ENCODE measurements at regions not wholly inside any gene's neighbourhood (a gene's known extent, or its start where the extent isn't known, plus 50 kb on each side); places are given as distances from the start of the nearest gene placed in this dataset.

- FAIRE-seq: no peak
- Histone ChIP-seq H3K27me3 (ENCODE audit: control insufficient read depth in 3 of 3, insufficient read depth in 3 of 3, low read length in 3 of 3) (no peaks in the 10 kb centered on the region), H3K4me3 (ENCODE audit: low read depth in 1 of 3, low read length in 3 of 3) (no peak overlapping the region), H3K9me3 (ENCODE audit: control insufficient read depth in 2 of 2, insufficient read depth in 1 of 2, low read depth in 1 of 2, low read length in 1 of 2) (peaks cover 0 to 12% of the 10 kb centered on the region in 2 donors), H3K27ac (ENCODE audit: low read depth in 1 of 3, low read length in 2 of 3) (no peak overlapping the region), H3K36me3 (ENCODE audit: control insufficient read depth in 3 of 3, insufficient read depth in 2 of 3, low read depth in 1 of 3, low read length in 3 of 3) (no peaks in the 10 kb centered on the region), H3K4me1 (ENCODE audit: control insufficient read depth in 3 of 3, insufficient read depth in 2 of 3, low read depth in 1 of 3, low read length in 2 of 3) (no peaks in the 10 kb centered on the region)
- no peak for DNase-seq
- 71 to 80% (median 72%) methylated on average over 2 of the region's 2 CpGs for WGBS, 3 donors
Observed at GRCh38 chr14:45868863-45869262, 615.9 kb upstream of the MIS18BP1 start.

- no peak overlapping the region for H3K27ac ChIP-seq (ENCODE audit: low read depth in 1 of 3, low read length in 2 of 3)
- FAIRE-seq (no peak), DNase-seq (no peak)
- H3K4me1 ChIP-seq (ENCODE audit: control insufficient read depth in 3 of 3, insufficient read depth in 2 of 3, low read depth in 1 of 3, low read length in 2 of 3): no peaks in the 10 kb centered on the region
- H3K9me3 ChIP-seq (ENCODE audit: control insufficient read depth in 2 of 2, insufficient read depth in 1 of 2, low read depth in 1 of 2, low read length in 1 of 2): peaks cover 0 to 12% of the 10 kb centered on the region in 2 donors
- H3K27me3 ChIP-seq (ENCODE audit: control insufficient read depth in 3 of 3, insufficient read depth in 3 of 3, low read length in 3 of 3): no peaks in the 10 kb centered on the region
- no peaks in the 10 kb centered on the region for H3K36me3 ChIP-seq (ENCODE audit: control insufficient read depth in 3 of 3, insufficient read depth in 2 of 3, low read depth in 1 of 3, low read length in 3 of 3)
- H3K4me3 ChIP-seq (ENCODE audit: low read depth in 1 of 3, low read length in 3 of 3): no peak overlapping the region
- 21 to 33% (median 21%) methylated on average over 2 of the region's 2 CpGs for WGBS, 3 donors
Observed at GRCh38 chr14:45868377-45868776, 615.4 kb upstream of the MIS18BP1 start.

GRCh38 chr14:45867046-45867894 lies 614.3 kb upstream of the MIS18BP1 start:
- Histone ChIP-seq H3K27me3 (ENCODE audit: control insufficient read depth in 3 of 3, insufficient read depth in 3 of 3, low read length in 3 of 3) (no peaks in the 10 kb centered on the region), H3K27ac (ENCODE audit: low read depth in 1 of 3, low read length in 2 of 3) (no peak overlapping the region), H3K4me1 (ENCODE audit: control insufficient read depth in 3 of 3, insufficient read depth in 2 of 3, low read depth in 1 of 3, low read length in 2 of 3) (no peaks in the 10 kb centered on the region), H3K36me3 (ENCODE audit: control insufficient read depth in 3 of 3, insufficient read depth in 2 of 3, low read depth in 1 of 3, low read length in 3 of 3) (no peaks in the 10 kb centered on the region), H3K9me3 (ENCODE audit: control insufficient read depth in 2 of 2, insufficient read depth in 1 of 2, low read depth in 1 of 2, low read length in 1 of 2) (peaks cover 0 to 12% of the 10 kb centered on the region in 2 donors), H3K4me3 (ENCODE audit: low read depth in 1 of 3, low read length in 3 of 3) (no peak overlapping the region)
- no peak for DNase-seq
- 80 to 91% (median 83%) methylated on average over 3 of the region's 3 CpGs for WGBS, 3 donors
- no peak for FAIRE-seq

GRCh38 chr14:45838597-45838996 lies 585.6 kb upstream of the MIS18BP1 start:
- 41 to 45% (median 44%) methylated on average over 2 of the region's 2 CpGs for WGBS, 3 donors
- no peak for FAIRE-seq
- no peaks in the 10 kb centered on the region for H3K36me3 ChIP-seq (ENCODE audit: control insufficient read depth in 3 of 3, insufficient read depth in 2 of 3, low read depth in 1 of 3, low read length in 3 of 3)
- H3K4me3 ChIP-seq (ENCODE audit: low read depth in 1 of 3, low read length in 3 of 3): no peak overlapping the region
- H3K4me1 ChIP-seq (ENCODE audit: control insufficient read depth in 3 of 3, insufficient read depth in 2 of 3, low read depth in 1 of 3, low read length in 2 of 3): no peaks in the 10 kb centered on the region
- no peak for DNase-seq
- H3K27ac ChIP-seq (ENCODE audit: low read depth in 1 of 3, low read length in 2 of 3): no peak overlapping the region
- no peaks in the 10 kb centered on the region for H3K9me3 ChIP-seq (ENCODE audit: control insufficient read depth in 2 of 2, insufficient read depth in 1 of 2, low read depth in 1 of 2, low read length in 1 of 2)
- H3K27me3 ChIP-seq (ENCODE audit: control insufficient read depth in 3 of 3, insufficient read depth in 3 of 3, low read length in 3 of 3): no peaks in the 10 kb centered on the region

- Histone ChIP-seq H3K36me3 (ENCODE audit: control insufficient read depth in 3 of 3, insufficient read depth in 2 of 3, low read depth in 1 of 3, low read length in 3 of 3) (no peaks in the 10 kb centered on the region), H3K4me3 (ENCODE audit: low read depth in 1 of 3, low read length in 3 of 3) (no peak overlapping the region), H3K27ac (ENCODE audit: low read depth in 1 of 3, low read length in 2 of 3) (no peak overlapping the region), H3K9me3 (ENCODE audit: control insufficient read depth in 2 of 2, insufficient read depth in 1 of 2, low read depth in 1 of 2, low read length in 1 of 2) (peaks cover 0 to 7% of the 10 kb centered on the region in 2 donors), H3K27me3 (ENCODE audit: control insufficient read depth in 3 of 3, insufficient read depth in 3 of 3, low read length in 3 of 3) (no peaks in the 10 kb centered on the region), H3K4me1 (ENCODE audit: control insufficient read depth in 3 of 3, insufficient read depth in 2 of 3, low read depth in 1 of 3, low read length in 2 of 3) (no peaks in the 10 kb centered on the region)
- DNase-seq (no peak), FAIRE-seq (no peak)
- 88 to 92% (median 88%) methylated on average over 2 of the region's 2 CpGs for WGBS, 3 donors
Observed at GRCh38 chr14:45819107-45819506, 566.1 kb upstream of the MIS18BP1 start.

GRCh38 chr14:45811155-45811554 lies 558.2 kb upstream of the MIS18BP1 start:
- FAIRE-seq: no peak
- no peaks in the 10 kb centered on the region for H3K9me3 ChIP-seq (ENCODE audit: control insufficient read depth in 2 of 2, insufficient read depth in 1 of 2, low read depth in 1 of 2, low read length in 1 of 2)
- H3K4me1 ChIP-seq (ENCODE audit: control insufficient read depth in 3 of 3, insufficient read depth in 2 of 3, low read depth in 1 of 3, low read length in 2 of 3): no peaks in the 10 kb centered on the region
- no peak overlapping the region for H3K4me3 ChIP-seq (ENCODE audit: low read depth in 1 of 3, low read length in 3 of 3)
- H3K27me3 ChIP-seq (ENCODE audit: control insufficient read depth in 3 of 3, insufficient read depth in 3 of 3, low read length in 3 of 3): no peaks in the 10 kb centered on the region
- WGBS, 3 donors: 72 to 86% (median 78%) methylated on average over 2 of the region's 2 CpGs
- no peak for DNase-seq
- no peaks in the 10 kb centered on the region for H3K36me3 ChIP-seq (ENCODE audit: control insufficient read depth in 3 of 3, insufficient read depth in 2 of 3, low read depth in 1 of 3, low read length in 3 of 3)
- H3K27ac ChIP-seq (ENCODE audit: low read depth in 1 of 3, low read length in 2 of 3): no peak overlapping the region

- no peak for FAIRE-seq
- Histone ChIP-seq H3K4me3 (ENCODE audit: low read depth in 1 of 3, low read length in 3 of 3) (no peak overlapping the region), H3K27ac (ENCODE audit: low read depth in 1 of 3, low read length in 2 of 3) (no peak overlapping the region), H3K9me3 (ENCODE audit: control insufficient read depth in 2 of 2, insufficient read depth in 1 of 2, low read depth in 1 of 2, low read length in 1 of 2) (no peaks in the 10 kb centered on the region), H3K4me1 (ENCODE audit: control insufficient read depth in 3 of 3, insufficient read depth in 2 of 3, low read depth in 1 of 3, low read length in 2 of 3) (no peaks in the 10 kb centered on the region), H3K27me3 (ENCODE audit: control insufficient read depth in 3 of 3, insufficient read depth in 3 of 3, low read length in 3 of 3) (no peaks in the 10 kb centered on the region), H3K36me3 (ENCODE audit: control insufficient read depth in 3 of 3, insufficient read depth in 2 of 3, low read depth in 1 of 3, low read length in 3 of 3) (no peaks in the 10 kb centered on the region)
- 31 to 45% (median 34%) methylated on average over 3 of the region's 3 CpGs for WGBS, 3 donors
- no peak for DNase-seq
Observed at GRCh38 chr14:45810152-45810872, 557.3 kb upstream of the MIS18BP1 start.

- no peak overlapping the region for H3K27ac ChIP-seq (ENCODE audit: low read depth in 1 of 3, low read length in 2 of 3)
- H3K9me3 ChIP-seq (ENCODE audit: control insufficient read depth in 2 of 2, insufficient read depth in 1 of 2, low read depth in 1 of 2, low read length in 1 of 2): no peaks in the 10 kb centered on the region
- WGBS, 3 donors: 56 to 66% (median 61%) methylated on average over 5 of the region's 5 CpGs
- FAIRE-seq (no peak), DNase-seq (no peak)
- H3K27me3 ChIP-seq (ENCODE audit: control insufficient read depth in 3 of 3, insufficient read depth in 3 of 3, low read length in 3 of 3): no peaks in the 10 kb centered on the region
- H3K4me1 ChIP-seq (ENCODE audit: control insufficient read depth in 3 of 3, insufficient read depth in 2 of 3, low read depth in 1 of 3, low read length in 2 of 3): no peaks in the 10 kb centered on the region
- H3K4me3 ChIP-seq (ENCODE audit: low read depth in 1 of 3, low read length in 3 of 3): no peak overlapping the region
- H3K36me3 ChIP-seq (ENCODE audit: control insufficient read depth in 3 of 3, insufficient read depth in 2 of 3, low read depth in 1 of 3, low read length in 3 of 3): no peaks in the 10 kb centered on the region
Observed at GRCh38 chr14:45807178-45807899, 554.3 kb upstream of the MIS18BP1 start.

All from small intestine (tissue), 7 donors.